SK-N-MC (cell line): ENCODE measurements at regions not wholly inside any gene's neighbourhood (a gene's known extent, or its start where the extent isn't known, plus 50 kb on each side); places are given as distances from the start of the nearest gene placed in this dataset.

Source experiments
- EZH2 ChIP-seq: fragments of 200-600 bp; sonication (generic); IDR thresholded peaks from one replicate; pipeline ENCODE4 v1.6.1; 2017; ENCODE audit warnings: antibody characterized with exemption
- FOXP2 ChIP-seq: optimal IDR thresholded peaks from 2 replicates; pipeline ENCODE3; 2011; ENCODE audit warnings: mild to moderate bottlenecking, moderate library complexity; ENCODE audit not compliant: insufficient read depth; ENCODE audit errors: extremely low read length, control extremely low read depth
- POLR2AphosphoS5 ChIP-seq: IDR thresholded peaks from 2 replicates; pipeline ENCODE4 v1.6.1; 2012; ENCODE audit warnings: mild to moderate bottlenecking, low read depth, low read length, borderline replicate concordance

DNA sequence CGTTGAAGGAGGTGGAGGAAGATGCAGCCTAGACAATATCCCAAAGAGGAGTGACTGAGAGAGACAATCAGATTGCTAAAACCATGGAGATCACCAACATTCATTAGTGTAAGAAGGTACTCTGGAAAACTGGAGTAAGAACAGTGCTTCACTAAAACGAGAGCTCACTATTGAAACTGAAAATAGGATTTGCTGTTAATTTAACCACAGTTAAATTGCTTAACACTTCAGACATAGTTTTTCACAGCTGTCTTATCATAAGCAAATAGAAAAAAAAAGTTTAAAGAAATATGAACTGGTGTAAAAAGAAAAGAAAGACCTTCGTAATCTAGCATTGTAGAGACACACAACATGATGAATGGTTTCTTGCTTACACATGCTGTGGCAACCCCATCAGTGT is 1049.8 kb upstream of the CHAC2 start:
- TF ChIP-seq EZH2 (no peak), POLR2AphosphoS5 (no peak), FOXP2 (no peak)
